Gastroesophageal sphincter (tissue), 4 donors: ENCODE measurements at regions not wholly inside any gene's neighbourhood (a gene's known extent, or its start where the extent isn't known, plus 50 kb on each side); places are given as distances from the start of the nearest gene placed in this dataset.
"Not testable (repeated sequence)": the region's sequence is repeated elsewhere in the genome, so short reads cannot be mapped to it uniquely, and the experiment has no call there.

ENCODE experiments used
- ATAC-seq: fragments of 150-250 bp; one replicate; pipeline ENCODE4 v1.9.1; 2016; ENCODE audit warnings: mild to moderate bottlenecking, moderate library complexity
- H3K27ac ChIP-seq, 4 donors: fragments of 200-600 bp; sonication (generic) in 3 of 4; 1 replicate in 3 of 4; 2 replicates in 1 of 4; pipeline ENCODE4 v1.5.1; 2016 to 2019
- H3K27me3 ChIP-seq: fragments of 200-600 bp; sonication (generic); one replicate; pipeline ENCODE4 v1.5.1; 2019
- H3K36me3 ChIP-seq, 2 donors: fragments of 200-600 bp; sonication (generic); one replicate each; pipeline ENCODE4 v1.5.1; 2019; ENCODE audit warnings: control low read depth in 1 of 2
- H3K4me1 ChIP-seq, 3 donors: fragments of 200-600 bp; sonication (generic); 1 replicate in 2 of 3; 2 replicates in 1 of 3; pipeline ENCODE4 v1.5.1; 2016 to 2019; ENCODE audit warnings: control low read depth in 2 of 3
- H3K4me3 ChIP-seq, 2 donors: fragments of 200-600 bp; sonication (generic); one replicate each; pipeline ENCODE4 v1.5.1; 2019; ENCODE audit warnings: mild to moderate bottlenecking in 1 of 2, moderate library complexity in 1 of 2
- H3K9me3 ChIP-seq, 3 donors: fragments of 200-600 bp; sonication (generic); one replicate each; pipeline ENCODE4 v1.5.1; 2017 to 2019; ENCODE audit warnings: control low read depth in 2 of 3
- EP300 ChIP-seq: sonication (generic); formaldehyde crosslinking; IDR thresholded peaks from one replicate; pipeline ENCODE4 v1.6.1; 2017; ENCODE audit warnings: antibody characterized with exemption, mild to moderate bottlenecking
- POLR2A ChIP-seq, 2 donors: fragments of 450-650 bp; IDR thresholded peaks; one replicate each; pipeline ENCODE4 v1.6.1; 2017; ENCODE audit warnings: antibody characterized with exemption in 2 of 2, mild to moderate bottlenecking in 2 of 2, moderate library complexity in 1 of 2
- POLR2AphosphoS5 ChIP-seq: sonication (generic); formaldehyde crosslinking; IDR thresholded peaks from one replicate; pipeline ENCODE4 v1.6.1; 2017; ENCODE audit warnings: antibody characterized with exemption
- WGBS, 2 donors: methylation state at CpG; one replicate each; pipeline ENCODE4 v1.1.5; 2018; ENCODE audit warnings: low coverage in 1 of 2; 5-methylcytosine and 5-hydroxymethylcytosine counted together
- TF ChIP-seq, protein P1 (sequence below), 4 experiments: fragments of 200-600 bp in 2 of 4; fragments of 450-650 bp in 2 of 4; sonication (generic) in 1 of 4; IDR thresholded peaks; one replicate each; pipeline ENCODE4 v1.5.1; 2017 to 2019; ENCODE audit warnings: antibody characterized with exemption in 4 of 4, mild to moderate bottlenecking in 2 of 4, moderate library complexity in 2 of 4

DNA sequence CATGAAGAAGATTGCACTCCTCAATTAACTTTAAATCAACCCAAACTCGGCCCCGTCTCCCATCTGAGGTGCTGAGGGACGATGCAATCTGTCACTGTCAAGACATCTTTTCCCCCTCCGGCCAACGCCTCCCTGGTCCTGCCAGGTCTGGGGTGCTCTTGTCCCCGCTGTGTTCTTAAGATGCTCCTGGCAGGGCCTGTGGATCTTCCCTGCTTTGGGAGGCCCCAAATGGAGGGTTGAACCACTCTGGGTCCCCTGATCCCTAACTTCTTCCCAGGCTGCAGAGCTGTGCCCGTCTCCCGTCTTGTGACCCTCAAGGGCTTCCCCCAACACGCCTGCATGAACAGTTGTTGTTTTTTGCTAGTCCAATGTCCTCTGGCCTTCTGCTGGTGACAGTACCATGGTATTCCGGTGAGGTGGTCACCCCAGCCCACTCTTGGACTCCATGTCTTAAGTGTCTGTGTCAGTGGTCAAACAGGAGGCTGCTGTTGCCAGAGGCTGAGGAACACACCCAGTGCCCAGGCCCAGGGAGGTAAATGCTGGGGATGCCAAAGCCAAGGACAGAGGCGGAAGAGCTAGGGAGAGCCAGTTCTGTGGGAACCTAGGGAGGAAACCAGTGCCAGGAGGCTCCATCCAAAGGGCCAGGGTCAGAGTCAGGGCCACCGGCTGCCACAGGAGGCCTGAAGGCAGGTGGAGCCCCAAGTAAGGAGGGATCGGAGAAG, 70.6 kb upstream of the SHANK2 start:
- WGBS, 2 donors: 67 to 77% methylated on average over 3 to 8 of the region's 13 CpGs
- Histone ChIP-seq H3K36me3 (no peaks in the 10 kb centered on the region), H3K4me1 (no peaks in the 10 kb centered on the region), H3K27me3 (peaks cover 10% of the 10 kb centered on the region), H3K27ac (no peak overlapping the region), H3K9me3 (peaks cover 0 to 17% (median 0%) of the 10 kb centered on the region in 3 donors), H3K4me3 (no peak overlapping the region)
- TF ChIP-seq, protein P1, sequence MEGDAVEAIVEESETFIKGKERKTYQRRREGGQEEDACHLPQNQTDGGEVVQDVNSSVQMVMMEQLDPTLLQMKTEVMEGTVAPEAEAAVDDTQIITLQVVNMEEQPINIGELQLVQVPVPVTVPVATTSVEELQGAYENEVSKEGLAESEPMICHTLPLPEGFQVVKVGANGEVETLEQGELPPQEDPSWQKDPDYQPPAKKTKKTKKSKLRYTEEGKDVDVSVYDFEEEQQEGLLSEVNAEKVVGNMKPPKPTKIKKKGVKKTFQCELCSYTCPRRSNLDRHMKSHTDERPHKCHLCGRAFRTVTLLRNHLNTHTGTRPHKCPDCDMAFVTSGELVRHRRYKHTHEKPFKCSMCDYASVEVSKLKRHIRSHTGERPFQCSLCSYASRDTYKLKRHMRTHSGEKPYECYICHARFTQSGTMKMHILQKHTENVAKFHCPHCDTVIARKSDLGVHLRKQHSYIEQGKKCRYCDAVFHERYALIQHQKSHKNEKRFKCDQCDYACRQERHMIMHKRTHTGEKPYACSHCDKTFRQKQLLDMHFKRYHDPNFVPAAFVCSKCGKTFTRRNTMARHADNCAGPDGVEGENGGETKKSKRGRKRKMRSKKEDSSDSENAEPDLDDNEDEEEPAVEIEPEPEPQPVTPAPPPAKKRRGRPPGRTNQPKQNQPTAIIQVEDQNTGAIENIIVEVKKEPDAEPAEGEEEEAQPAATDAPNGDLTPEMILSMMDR (IDR thresholded peaks at IDR 0.05): no peak
- TF ChIP-seq EP300: no peak
- no peak for TF ChIP-seq POLR2A (IDR thresholded peaks at IDR 0.05)
- no peak for TF ChIP-seq POLR2AphosphoS5
- no peak for ATAC-seq

DNA sequence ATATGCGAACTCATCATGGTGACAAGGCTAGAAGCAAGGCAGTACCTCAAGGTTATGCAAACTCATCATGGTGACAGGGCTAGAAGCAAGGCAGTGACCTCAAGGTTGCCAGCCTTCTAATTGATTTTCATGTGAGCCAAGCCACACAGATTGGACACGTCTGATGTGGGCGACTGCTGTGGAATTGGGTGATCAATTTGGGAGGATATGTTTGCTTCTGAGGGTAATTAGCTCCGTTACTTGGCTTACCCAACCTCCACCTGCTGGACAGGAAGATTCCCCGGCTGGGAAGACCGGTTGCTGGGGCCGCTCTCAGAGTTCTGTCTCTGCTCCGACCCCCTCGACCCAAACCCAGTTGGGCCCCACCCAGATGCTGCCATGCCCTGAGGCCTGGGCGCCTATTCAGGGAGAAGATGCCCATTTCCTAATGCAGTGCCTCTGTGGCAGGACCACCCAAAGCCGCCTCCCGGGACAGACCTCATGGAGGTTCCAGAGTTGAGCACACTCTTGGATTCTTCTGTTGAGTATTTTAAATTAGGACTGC, 69.9 kb upstream of the SHANK2 start:
- H3K4me3 ChIP-seq: no peak overlapping the region
- no peaks in the 10 kb centered on the region for H3K36me3 ChIP-seq
- peaks cover 10% of the 10 kb centered on the region for H3K27me3 ChIP-seq
- H3K4me1 ChIP-seq: no peaks in the 10 kb centered on the region
- TF ChIP-seq POLR2A (IDR thresholded peaks at IDR 0.05) (no peak), EP300 (no peak), POLR2AphosphoS5 (no peak)
- TF ChIP-seq, protein P1 (IDR thresholded peaks at IDR 0.05): no peak
- no peak for ATAC-seq
- H3K27ac ChIP-seq: no peak overlapping the region
- WGBS, 2 donors: 80 to 87% methylated on average over 4 to 7 of the region's 12 CpGs
- peaks cover 0 to 21% (median 0%) of the 10 kb centered on the region in 3 donors for H3K9me3 ChIP-seq

DNA sequence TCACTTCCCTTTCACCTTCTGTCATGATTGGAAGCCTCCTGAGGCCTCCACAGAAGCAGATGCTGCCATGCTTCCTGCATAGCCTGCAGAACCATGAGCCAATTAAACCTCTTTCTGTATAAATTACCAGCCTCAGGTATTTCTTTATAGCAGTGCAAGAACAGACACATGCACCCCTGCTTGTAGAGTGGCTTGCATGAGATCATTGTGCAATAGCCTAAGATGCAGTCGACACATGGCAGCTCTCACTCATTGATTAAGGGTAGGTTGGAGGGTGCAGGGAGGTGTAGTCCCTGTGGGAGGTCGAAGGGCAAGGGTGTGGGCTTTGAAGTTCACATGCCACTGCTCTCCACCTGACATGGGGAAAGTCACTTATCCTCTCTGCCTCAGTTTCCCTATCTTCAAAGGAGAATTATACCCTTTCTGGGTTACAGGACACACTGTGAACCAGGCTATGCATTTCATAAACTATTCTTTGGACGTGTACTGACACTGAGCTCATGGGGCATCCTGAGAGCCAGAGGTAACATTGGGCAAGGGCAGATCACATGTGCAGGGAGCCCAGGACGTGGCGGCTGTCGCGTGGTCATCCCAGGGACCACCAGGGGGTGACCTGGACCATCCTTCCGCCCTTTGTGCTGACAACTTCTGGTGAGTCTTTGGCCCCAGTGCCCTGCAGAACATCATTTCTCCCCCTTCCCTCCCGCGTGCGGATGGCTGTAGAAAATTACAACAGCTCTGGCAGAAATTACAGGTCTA, 69.2 kb upstream of the SHANK2 start:
- peaks cover 0 to 27% (median 0%) of the 10 kb centered on the region in 3 donors for H3K9me3 ChIP-seq
- TF ChIP-seq POLR2AphosphoS5 (no peak), EP300 (no peak), POLR2A (IDR thresholded peaks at IDR 0.05) (no peak)
- TF ChIP-seq, protein P1 (IDR thresholded peaks at IDR 0.05): no peak
- peaks cover 10% of the 10 kb centered on the region for H3K27me3 ChIP-seq
- WGBS, 2 donors: 49 to 89% methylated on average over 3 to 6 of the region's 11 CpGs
- ATAC-seq: no peak
- H3K27ac ChIP-seq: no peak overlapping the region
- H3K4me3 ChIP-seq: no peak overlapping the region
- H3K36me3 ChIP-seq: no peaks in the 10 kb centered on the region
- H3K4me1 ChIP-seq: no peaks in the 10 kb centered on the region

DNA sequence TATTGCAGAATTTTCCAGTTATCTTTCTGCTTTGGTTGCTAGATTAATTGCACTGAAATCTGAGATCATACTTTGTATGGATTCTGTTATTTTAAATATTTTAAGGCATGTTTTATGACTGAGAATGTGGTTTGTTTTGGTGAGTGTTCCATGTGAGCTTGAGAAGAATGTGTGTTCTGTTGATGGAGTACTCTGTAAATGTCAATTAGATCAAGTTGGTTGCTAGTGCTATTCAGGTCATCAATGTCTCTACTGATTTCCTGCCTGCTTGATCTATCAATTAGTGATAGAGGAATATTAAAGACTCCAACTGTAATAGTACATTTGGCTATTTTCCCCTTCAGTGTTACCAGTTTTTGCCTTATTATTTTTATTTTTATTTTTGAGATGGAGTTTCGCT, 64.3 kb upstream of the SHANK2 start:
- Histone ChIP-seq H3K4me1 (no peaks in the 10 kb centered on the region), H3K27ac (no peak overlapping the region), H3K9me3 (peaks cover 0 to 40% (median 0%) of the 10 kb centered on the region in 3 donors), H3K36me3 (no peaks in the 10 kb centered on the region), H3K4me3 (no peak overlapping the region), H3K27me3 (peaks cover 2% of the 10 kb centered on the region)
- WGBS, 2 donors: 89 to 100% methylated on average over 1 of the region's 1 CpG
- TF ChIP-seq POLR2A (IDR thresholded peaks at IDR 0.05) (no peak), EP300 (no peak), POLR2AphosphoS5 (no peak)
- TF ChIP-seq, protein P1 (IDR thresholded peaks at IDR 0.05): no peak
- no peak for ATAC-seq

DNA sequence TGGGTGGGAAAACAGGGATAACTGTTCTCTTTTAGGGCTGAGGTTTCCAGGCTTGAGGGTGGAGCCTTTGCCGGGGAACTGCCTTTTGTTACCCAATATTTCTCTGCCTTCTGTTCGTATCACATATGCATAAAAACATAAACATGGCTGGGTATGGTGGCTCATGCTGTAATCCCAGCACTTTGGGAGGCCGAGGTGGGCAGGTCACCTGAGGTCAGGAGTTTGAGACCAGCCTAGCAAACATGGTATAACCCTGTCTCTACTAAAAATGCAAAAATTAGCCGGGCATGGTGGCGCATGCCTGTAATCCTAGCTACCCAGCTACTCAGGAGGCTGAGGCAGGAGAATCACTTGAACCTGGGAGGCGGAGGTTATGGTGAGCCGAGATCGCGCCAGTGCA, 60.2 kb upstream of the SHANK2 start:
- not testable (repeated sequence) for H3K36me3 ChIP-seq, H3K27ac ChIP-seq, H3K27me3 ChIP-seq, H3K4me1 ChIP-seq, ATAC-seq, H3K4me3 ChIP-seq
- WGBS, 2 donors: 85 to 94% methylated on average over 6 to 7 of the region's 9 CpGs
- H3K9me3 ChIP-seq: peaks cover 0 to 23% (median 0%) of the 10 kb centered on the region in 3 donors
